Natural killer cell (primary cell): ENCODE measurements at regions not wholly inside any gene's neighbourhood (a gene's known extent, or its start where the extent isn't known, plus 50 kb on each side); places are given as distances from the start of the nearest gene placed in this dataset.

Experiments used
- ATAC-seq, 3 donors: fragments of 150-1000 bp in 2 of 3; fragments of 200-7000 bp in 1 of 3; cut with Tn5 transposase; 1 replicate in 1 of 3; 2 replicates in 2 of 3; pipeline ENCODE4 v1.10.0; 2021; ENCODE audit warnings: mild to moderate bottlenecking in 2 of 3, moderate library complexity in 2 of 3
- DNase-seq, 2 donors: peaks; one replicate each; pipeline versions ENCODE4 v3.0.0 to v3.0.0-alpha.2; 2013 to 2021; ENCODE audit warnings: mixed read lengths in 1 of 2
- H3K27ac ChIP-seq: one replicate; pipeline ENCODE4 v1.5.1; 2013; ENCODE audit warnings: mild to moderate bottlenecking, low read length
- H3K27me3 ChIP-seq: one replicate; pipeline ENCODE4 v1.6.1; 2013; ENCODE audit warnings: low read length; ENCODE audit not compliant: control insufficient read depth, insufficient read depth
- H3K36me3 ChIP-seq: one replicate; pipeline ENCODE4 v1.6.1; 2013; ENCODE audit warnings: low read length; ENCODE audit not compliant: control insufficient read depth, insufficient read depth
- H3K4me1 ChIP-seq: one replicate; pipeline ENCODE4 v1.6.1; 2013; ENCODE audit warnings: low read length; ENCODE audit not compliant: control insufficient read depth, insufficient read depth
- H3K4me3 ChIP-seq: one replicate; pipeline ENCODE4 v1.5.1; 2013; ENCODE audit warnings: low read length
- H3K9me3 ChIP-seq: one replicate; pipeline ENCODE4 v1.6.1; 2013; ENCODE audit warnings: low read length; ENCODE audit not compliant: control insufficient read depth, insufficient read depth
- H3K27ac Mint-ChIP-seq, 2 donors: one replicate each; pipeline ENCODE4 v1.8.0; 2022; ENCODE audit warnings: mild to moderate bottlenecking in 2 of 2, mixed read lengths in 2 of 2, moderate library complexity in 1 of 2
- H3K27me3 Mint-ChIP-seq, 2 donors: one replicate each; pipeline ENCODE4 v1.8.0; 2022; ENCODE audit warnings: low read depth in 2 of 2, mixed read lengths in 2 of 2
- H3K36me3 Mint-ChIP-seq: one replicate; pipeline ENCODE4 v1.8.0; 2022; ENCODE audit warnings: mixed read lengths
- H3K4me1 Mint-ChIP-seq, 2 donors: one replicate each; pipeline ENCODE4 v1.8.0; 2022; ENCODE audit warnings: mixed read lengths in 2 of 2
- H3K4me3 Mint-ChIP-seq: one replicate; pipeline ENCODE4 v1.8.0; 2022; ENCODE audit warnings: mild to moderate bottlenecking, moderate library complexity, mixed read lengths
- H3K9me3 Mint-ChIP-seq, 2 donors: one replicate each; pipeline ENCODE4 v1.8.0; 2022; ENCODE audit warnings: mixed read lengths in 2 of 2
- WGBS: methylation state at CpG from one replicate; pipeline ENCODE4 v1.1.7; 2013; ENCODE audit warnings: missing lambda C conversion rate; ENCODE audit not compliant: insufficient coverage; 5-methylcytosine and 5-hydroxymethylcytosine counted together
- intact Hi-C: fragments of 100-400 bp; cut with micrococcal nuclease; formaldehyde crosslinking; loops from one replicate; pipeline ENCODE4 v1.14.2; 2022
- TF ChIP-seq, protein P1 (sequence below): fragments of 200-600 bp; IDR thresholded peaks from one replicate; pipeline ENCODE4 v1.8.0; 2022; ENCODE audit warnings: antibody characterized with exemption

DNA sequence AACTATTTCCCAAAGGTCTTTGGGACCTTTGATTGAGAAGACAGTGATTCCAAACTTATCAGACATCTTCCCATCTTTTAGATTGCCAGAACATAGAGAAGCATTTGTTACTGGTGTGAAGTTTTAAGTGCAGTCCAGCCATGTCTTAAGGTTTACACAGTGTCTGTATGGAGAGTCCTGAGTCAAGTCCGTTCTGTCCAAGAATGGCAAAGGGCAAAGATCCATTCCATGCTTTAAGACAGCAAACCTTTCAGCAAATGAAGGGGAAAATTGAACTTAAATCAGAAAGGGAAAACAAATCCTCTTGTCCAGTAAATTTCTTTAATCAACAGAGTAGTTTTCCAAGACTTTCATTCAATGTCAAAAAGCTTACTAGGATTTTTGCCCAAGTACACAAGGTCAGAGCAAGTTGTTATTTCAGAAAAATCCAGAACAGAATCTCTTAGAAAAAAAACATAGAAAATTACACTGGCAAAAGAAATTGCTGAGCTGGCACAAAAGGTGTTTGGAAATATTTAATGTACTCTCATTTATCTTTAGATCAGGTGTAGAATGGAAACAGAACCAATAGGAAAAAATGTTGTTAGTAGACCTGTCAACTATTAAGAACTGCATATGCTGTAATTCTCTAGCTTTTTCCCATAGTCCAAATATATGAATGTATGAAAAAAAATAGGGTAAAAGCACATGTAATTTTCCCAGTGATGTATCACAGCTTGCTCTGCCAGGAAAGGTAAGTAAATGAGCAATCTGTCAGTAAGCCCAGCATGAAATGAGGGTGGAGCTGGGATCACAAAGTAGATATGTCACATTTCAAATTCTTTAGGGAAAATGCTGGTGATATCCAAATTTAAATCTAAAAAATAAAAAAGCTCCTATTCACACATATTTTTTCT is 1099.9 kb downstream of the TUSC7 start:
- no peaks in the 10 kb centered on the region for H3K4me1 ChIP-seq
- H3K9me3 ChIP-seq: no peaks in the 10 kb centered on the region
- ATAC-seq (no peak), DNase-seq (no peak)
- H3K4me3 ChIP-seq: no peak overlapping the region
- no peaks in the 10 kb centered on the region for H3K36me3 ChIP-seq
- Mint-ChIP-seq H3K4me3 (no peak overlapping the region), H3K27ac (no peak overlapping the region), H3K4me1 (no peaks in the 10 kb centered on the region), H3K27me3 (no peaks in the 10 kb centered on the region), H3K36me3 (no peaks in the 10 kb centered on the region), H3K9me3 (peaks cover 11 to 15% of the 10 kb centered on the region in 2 donors)
- TF ChIP-seq, protein P1, sequence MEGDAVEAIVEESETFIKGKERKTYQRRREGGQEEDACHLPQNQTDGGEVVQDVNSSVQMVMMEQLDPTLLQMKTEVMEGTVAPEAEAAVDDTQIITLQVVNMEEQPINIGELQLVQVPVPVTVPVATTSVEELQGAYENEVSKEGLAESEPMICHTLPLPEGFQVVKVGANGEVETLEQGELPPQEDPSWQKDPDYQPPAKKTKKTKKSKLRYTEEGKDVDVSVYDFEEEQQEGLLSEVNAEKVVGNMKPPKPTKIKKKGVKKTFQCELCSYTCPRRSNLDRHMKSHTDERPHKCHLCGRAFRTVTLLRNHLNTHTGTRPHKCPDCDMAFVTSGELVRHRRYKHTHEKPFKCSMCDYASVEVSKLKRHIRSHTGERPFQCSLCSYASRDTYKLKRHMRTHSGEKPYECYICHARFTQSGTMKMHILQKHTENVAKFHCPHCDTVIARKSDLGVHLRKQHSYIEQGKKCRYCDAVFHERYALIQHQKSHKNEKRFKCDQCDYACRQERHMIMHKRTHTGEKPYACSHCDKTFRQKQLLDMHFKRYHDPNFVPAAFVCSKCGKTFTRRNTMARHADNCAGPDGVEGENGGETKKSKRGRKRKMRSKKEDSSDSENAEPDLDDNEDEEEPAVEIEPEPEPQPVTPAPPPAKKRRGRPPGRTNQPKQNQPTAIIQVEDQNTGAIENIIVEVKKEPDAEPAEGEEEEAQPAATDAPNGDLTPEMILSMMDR: no peak
- no peak overlapping the region for H3K27ac ChIP-seq
- no peaks in the 10 kb centered on the region for H3K27me3 ChIP-seq
- 70% methylated on average over 1 of the region's 1 CpG for WGBS
- intact Hi-C loops: no loop called here

DNA sequence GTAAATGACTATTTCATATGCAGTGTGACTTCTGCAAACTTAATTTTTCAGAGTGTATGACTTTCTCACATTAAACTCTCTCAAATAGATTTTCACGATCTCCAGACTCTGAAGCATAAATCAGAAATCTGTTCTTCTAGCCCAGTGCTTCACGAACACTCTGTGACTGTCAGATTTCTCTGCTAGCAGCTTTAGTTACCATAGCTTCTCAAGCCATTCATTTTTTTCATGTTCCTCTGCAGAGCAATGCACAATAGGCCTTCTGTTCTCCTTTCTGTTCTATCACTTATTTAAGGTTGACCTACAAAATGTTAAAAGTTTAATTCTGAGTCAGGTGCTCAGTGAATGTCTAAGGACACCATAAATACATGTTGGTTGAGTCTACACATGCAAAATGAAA is 1102.2 kb downstream of the TUSC7 start:
- H3K4me3 Mint-ChIP-seq: no peak overlapping the region
- no peak overlapping the region for H3K27ac Mint-ChIP-seq
- no peaks in the 10 kb centered on the region for H3K36me3 ChIP-seq
- H3K4me1 ChIP-seq: no peaks in the 10 kb centered on the region
- TF ChIP-seq, protein P1: no peak
- H3K4me3 ChIP-seq: no peak overlapping the region
- peaks cover 13 to 16% of the 10 kb centered on the region in 2 donors for H3K9me3 Mint-ChIP-seq
- no peaks in the 10 kb centered on the region for H3K4me1 Mint-ChIP-seq
- no peaks in the 10 kb centered on the region for H3K9me3 ChIP-seq
- WGBS: 86% methylated on average over 2 of the region's 2 CpGs
- no peaks in the 10 kb centered on the region for H3K36me3 Mint-ChIP-seq
- H3K27me3 ChIP-seq: no peaks in the 10 kb centered on the region
- no peak overlapping the region for H3K27ac ChIP-seq
- intact Hi-C loops: no loop called here
- no peaks in the 10 kb centered on the region for H3K27me3 Mint-ChIP-seq
- ATAC-seq (no peak), DNase-seq (no peak)

DNA sequence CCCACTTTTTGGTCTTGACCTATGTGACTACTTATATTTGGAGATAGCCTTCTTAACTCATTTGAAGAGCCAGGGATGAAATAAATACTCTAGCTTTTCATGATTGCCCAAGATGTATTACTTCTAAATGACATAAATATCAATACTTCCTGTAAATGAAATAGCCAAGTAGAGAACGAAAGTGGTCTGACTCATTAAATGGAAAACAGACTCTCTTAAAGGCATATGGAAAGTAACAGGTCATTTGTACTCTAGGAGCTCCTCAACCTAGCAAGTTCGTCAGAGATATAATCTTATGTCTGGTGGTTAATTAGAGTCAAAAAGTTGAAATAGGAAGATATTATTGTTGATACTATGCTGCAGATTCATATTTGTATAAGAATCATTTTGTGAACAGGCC is 1105.4 kb downstream of the TUSC7 start:
- no peak overlapping the region for H3K4me3 ChIP-seq
- H3K4me1 ChIP-seq: no peaks in the 10 kb centered on the region
- no peak overlapping the region for H3K4me3 Mint-ChIP-seq

More for the DNA sequence above, 1105.4 kb downstream of the TUSC7 start:
- H3K9me3 Mint-ChIP-seq: peaks cover 11 to 20% of the 10 kb centered on the region in 2 donors
- no peak for DNase-seq
- no peaks in the 10 kb centered on the region for H3K9me3 ChIP-seq
- no peaks in the 10 kb centered on the region for H3K36me3 ChIP-seq
- no peaks in the 10 kb centered on the region for H3K27me3 ChIP-seq
- no peaks in the 10 kb centered on the region for H3K27me3 Mint-ChIP-seq
- ATAC-seq: no peak
- TF ChIP-seq, protein P1: no peak
- H3K4me1 Mint-ChIP-seq: no peaks in the 10 kb centered on the region
- 73% methylated on average over 2 of the region's 2 CpGs for WGBS
- peaks cover 5% of the 10 kb centered on the region for H3K36me3 Mint-ChIP-seq
- no peak overlapping the region for H3K27ac Mint-ChIP-seq
- intact Hi-C loops: no loop called here
- no peak overlapping the region for H3K27ac ChIP-seq
